HG02852 (cell line): ENCODE measurements at regions not wholly inside any gene's neighbourhood (a gene's known extent, or its start where the extent isn't known, plus 50 kb on each side); places are given as distances from the start of the nearest gene placed in this dataset.

Experiments used
- ATAC-seq: cut with Tn5 transposase; IDR thresholded peaks from one replicate; pipeline ENCODE4 v1.9.1; 2021; ENCODE audit warnings: mild to moderate bottlenecking, moderate library complexity; ENCODE audit not compliant: unreplicated experiment

DNA sequence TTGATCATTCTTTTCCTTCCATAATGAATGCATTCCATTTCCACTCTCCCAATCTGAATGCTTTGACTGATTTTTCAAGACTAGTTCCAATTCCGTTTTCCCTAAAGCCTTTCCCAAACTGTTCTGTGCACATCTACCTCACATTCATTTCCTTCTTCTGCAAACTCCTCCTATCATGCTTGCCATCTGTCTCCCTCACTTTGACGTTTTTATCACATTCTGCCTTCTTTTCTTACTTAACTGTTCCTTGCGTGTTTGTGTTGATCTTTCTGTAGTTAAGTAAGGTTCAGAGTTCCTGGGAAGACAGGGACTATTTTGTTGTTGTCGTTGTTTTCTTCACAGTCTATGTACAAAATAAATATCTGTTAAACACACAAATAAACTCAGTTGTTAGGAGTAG lies 179.0 kb downstream of the NXPE2 start:
- ATAC-seq, result no peak

DNA sequence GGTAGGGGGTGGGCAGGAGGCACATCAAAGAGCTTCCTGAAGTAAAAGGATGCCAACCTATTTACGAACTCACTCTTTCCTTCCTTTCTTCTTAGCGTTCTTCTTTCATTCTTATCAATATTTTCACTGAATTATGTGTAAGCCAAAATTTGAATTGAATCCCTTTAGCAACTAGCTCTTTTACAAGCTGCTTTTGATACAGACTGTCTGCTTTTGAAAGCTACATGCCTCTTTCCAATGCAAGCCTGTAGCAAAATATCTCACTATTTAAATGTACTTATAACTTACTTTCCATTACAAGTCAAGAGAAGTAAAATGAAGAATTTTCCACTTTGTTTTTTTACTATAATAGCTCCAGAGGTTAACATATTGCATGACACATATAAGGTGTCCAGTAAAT lies 186.6 kb downstream of the NXPE2 start:
- ATAC-seq, result no peak

DNA sequence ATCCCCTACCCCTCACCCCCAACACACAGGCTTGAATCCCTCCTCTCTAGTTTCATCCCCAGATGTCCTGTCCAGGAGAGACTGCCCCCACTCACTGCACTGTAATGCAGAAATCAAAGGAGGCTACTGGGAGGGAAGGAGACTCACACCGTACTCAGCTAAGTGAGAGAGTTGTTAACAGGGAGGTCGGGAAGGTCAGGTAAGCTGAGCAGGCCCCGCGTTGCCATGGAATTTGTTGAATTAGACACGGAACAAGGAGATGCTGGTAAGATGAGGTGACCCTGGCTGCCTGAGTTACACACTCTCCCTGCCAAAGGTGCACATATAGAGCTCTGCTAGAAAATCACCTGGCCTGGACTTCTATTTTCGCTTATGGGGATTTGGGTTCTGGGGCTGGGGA lies 197.9 kb downstream of the NXPE2 start:
- no peak for ATAC-seq

DNA sequence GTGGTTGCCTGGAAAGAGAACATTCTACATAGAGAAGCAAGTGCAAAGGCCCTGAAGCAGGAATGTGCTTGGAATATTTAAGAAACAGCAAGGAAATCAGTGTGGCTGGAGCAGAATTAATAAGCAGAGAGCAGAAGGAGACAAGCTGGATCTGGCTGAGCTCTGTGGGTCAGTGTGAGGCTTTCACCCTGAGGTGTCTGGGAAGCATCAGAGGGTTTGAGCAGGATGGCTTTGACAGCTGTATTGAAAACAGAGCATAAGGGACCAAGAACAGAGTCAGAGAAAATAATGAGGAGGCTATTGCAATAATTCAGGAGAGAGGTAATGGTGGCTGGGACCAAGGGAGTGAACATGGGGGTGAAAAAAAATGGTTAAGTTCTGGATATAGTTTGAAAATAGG lies 199.6 kb downstream of the NXPE2 start:
- ATAC-seq, result no peak

DNA sequence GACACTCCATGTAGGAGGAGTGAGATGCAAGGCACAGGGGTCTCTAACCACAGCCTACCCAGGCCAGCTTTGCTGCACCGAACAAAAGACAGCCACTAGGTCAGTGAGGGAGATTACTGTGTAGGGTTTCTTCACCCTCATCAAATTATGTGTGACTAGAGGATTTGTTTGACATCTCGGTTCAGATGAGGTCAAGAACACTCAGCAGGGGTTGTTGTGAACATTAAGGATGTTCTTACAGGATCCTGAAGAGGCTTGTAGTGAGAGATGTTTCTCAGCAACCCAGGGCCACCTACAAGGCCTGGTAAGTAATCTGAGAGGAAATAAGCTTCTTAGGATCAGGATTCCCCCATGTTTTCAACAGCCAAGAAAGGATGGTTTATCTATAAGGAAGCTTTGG lies 202.1 kb downstream of the NXPE2 start:
- ATAC-seq, result no peak

DNA sequence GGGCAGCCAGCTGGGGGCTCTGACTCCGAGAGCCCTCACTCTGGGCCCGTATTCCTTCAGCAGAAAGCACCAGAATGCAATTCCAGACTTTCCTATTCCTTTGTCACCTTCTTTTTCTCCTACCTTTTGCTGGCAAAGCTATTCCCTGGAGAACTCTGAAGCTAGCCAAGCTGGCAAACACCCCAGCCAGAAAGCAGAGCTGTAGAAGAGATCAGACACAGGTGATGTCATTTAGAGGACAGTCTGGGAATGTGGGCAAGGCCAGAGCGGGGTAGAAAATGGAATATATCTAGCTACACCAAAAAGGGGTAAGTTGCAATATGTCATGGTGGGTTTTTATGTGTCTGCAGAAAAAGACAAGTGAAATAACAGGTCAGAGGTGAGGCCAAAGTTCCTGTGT lies 205.1 kb downstream of the NXPE2 start:
- no peak for ATAC-seq

DNA sequence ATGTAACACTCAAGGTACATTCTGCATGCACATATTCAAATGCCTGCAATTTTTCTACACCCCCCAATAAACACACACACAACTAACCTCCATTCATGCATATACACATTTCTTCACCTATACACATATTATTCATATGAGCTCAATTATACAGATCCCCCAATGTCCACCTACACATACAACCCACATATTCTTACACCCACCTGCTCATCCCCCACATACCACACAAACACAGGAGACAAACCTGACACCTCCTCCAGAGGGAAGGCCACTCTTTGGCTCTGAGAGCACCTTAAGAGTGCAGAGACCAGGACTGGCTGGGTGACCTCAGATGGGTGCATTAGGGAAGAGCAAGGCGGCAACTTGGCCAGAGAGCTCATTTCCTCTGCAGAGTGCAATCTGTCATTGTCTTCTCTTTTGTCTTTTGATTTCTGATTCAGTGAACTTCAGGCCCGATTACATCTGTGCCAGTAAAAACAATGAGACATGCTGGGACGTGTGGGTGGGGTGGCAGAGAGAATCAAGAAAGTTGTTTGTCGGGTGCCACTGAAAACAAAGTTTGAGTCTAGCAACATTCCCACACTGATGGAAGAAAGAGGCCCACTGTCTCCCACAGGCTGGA lies 208.4 kb downstream of the NXPE2 start:
- no peak for ATAC-seq

DNA sequence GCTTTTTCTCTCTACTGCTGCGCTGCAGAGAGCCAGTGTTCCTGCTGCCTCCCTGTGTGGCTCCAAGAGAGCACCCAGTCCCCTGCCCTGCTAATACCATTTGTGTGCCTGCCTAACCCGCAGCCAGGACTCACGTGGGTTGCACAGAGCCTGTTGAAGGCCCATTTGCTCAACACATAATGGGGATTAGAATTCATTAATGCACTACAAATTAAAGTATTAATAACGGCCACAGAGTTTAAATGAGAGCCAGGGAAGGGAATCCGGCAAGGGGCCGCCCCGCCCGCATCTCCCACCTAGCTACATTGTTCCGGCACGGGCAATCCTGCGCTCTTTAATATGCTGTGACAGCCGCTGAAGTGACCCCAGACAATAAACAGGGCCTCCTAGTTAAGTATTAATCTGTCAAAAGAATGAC lies 211.3 kb downstream of the NXPE2 start:
- no peak for ATAC-seq

DNA sequence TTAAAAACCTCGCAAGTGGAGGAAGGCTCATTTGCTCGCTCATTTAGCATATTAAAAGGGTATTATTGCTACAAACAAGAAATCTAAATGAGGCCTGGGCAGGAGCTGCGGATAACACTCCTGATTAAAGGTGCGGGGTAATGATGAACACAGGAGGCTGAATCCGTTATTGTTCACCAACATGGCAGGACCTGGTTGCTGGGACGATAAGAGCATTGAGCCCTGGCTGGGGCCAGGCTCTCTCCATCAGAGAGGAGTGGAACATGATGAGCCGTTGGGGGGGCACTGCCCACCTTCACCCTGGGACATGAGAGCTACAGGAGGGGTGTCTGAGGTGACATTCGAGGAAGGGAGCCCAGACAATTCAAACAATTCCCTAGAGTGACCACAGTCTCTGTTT lies 211.7 kb downstream of the NXPE2 start:
- no peak for ATAC-seq

DNA sequence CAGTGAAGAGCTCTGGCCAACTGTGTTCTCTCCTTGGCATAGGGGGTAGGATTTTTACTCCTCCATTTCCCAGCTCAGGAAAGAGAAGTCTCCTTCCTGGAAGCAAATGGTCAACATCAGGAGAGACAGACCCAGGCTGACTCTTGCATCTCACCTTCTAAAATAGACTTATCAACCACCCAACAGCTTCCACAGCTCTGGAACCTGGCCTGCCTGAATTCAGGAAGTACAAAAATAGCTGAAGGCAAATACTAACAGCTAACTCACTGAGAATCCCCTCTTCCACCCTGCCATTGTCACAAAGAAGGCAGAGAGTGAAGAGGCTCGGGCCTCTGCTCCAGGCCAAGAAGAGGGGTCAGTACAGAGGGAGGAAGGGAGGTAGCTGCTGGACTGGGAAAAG lies 213.6 kb downstream of the NXPE2 start:
- no peak for ATAC-seq

DNA sequence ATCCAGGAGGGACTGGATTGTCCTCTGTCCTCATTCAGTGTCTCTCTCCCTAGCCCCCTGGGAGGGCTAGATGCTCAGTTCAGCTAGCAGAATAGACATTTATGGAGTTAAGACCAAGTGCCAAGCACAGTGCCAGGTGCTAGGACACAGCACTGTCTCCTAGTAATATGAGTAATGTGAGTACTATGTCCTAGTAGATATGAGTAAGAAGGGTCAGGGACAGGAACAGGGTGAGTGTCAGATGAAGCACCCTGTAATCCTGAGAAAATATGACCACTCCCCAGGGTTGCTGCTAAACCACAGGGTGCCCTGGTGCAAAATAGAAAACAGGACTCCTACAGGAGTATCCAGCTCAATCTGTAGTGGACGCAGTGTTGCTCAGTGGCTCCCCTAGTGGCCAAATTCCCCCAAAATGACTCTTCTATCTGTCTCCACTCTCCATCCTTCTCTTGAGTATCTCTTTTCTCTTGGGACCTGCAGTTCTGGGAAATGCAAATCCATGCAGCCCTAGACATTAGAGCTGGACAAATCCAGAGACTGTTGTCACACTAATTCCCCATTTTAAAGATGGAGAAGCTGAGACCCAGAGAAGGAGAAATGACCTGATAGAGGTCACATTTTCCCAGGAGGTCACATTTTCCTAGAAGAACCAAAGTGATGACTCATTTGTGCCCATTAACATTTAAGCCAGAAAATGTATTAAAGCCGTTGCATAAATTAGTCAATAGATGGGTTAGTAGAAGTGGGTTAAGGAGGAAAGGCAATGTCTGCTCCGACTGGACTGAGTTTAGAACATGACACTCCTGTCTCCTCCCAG lies 214.3 kb downstream of the NXPE2 start:
- no peak for ATAC-seq

DNA sequence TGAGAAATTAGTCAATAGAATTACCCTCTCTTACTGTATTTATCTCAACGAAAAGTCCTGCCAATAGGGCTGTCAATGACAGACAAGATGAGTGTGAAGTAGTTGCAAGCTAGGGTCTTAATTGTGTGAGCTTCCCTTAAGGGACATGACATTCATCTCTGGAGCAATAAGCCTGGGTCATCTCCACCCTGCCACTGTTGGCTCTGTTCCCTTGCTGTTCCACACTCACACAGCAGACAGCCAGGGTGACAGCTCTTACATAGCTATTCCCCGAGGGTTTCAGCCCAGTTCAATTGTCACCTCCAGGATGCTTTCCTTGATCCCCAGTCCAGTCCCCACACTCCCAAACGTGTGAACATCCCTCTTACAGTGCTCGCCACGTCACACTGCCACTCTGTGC lies 215.0 kb downstream of the NXPE2 start:
- no peak for ATAC-seq

DNA sequence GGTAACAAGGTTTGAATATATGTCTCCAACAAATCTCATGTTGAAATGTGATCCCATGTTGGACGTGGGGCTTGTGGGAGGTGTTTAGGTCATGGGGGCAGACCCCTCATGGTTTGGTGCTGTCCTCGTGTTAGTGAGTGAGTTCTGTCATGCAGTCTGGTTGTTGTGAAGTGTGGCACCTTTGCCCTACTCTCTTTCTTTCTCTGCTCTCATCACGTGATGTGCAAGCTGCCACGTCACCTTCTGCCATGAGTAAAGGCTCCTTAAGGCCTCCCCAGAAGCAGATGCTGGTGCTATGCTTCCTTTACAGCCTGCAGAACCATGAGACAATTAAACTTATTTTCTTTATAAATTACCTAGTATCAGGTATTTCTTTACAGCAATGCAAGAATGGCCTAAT lies 218.3 kb downstream of the NXPE2 start:
- no peak for ATAC-seq

DNA sequence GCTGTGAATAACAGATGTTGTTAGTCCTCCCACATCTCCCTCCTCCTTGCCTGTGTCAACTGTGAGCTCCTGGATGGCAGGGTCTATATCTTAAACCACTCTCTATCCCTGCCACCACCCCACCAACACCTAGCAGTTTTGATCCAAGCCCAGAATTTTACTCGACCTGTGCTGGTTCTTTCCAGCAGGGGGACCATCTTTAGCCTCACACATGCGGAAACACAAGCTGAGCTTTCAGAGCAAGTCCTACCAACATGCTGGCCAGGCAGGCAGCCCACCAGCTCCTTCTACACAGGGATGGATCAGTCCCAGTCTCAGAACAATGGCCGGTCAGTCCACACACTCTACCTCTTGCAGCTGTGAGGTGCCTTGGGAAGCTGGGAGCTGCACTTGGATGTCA lies 231.5 kb downstream of the NXPE2 start:
- no peak for ATAC-seq

DNA sequence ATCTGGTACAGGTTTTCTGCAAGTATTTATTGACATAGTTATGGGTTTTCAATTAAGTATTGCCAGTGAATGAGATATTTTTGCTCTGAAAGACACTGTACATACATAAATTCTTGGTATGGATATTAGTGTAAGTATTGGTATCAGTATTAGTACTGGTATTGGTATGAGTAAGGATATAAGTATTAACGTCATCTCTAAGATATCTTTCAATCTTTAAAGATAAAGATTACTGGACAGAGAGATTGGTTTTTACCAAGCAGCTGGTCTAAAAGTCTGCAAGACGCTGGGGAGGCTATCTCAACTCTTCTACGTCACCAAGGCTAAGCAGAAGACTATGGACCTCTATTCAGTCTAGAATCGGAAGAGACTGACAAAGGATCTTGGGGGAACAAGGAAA lies 234.5 kb downstream of the NXPE2 start:
- ATAC-seq, result peak; percentile 54

DNA sequence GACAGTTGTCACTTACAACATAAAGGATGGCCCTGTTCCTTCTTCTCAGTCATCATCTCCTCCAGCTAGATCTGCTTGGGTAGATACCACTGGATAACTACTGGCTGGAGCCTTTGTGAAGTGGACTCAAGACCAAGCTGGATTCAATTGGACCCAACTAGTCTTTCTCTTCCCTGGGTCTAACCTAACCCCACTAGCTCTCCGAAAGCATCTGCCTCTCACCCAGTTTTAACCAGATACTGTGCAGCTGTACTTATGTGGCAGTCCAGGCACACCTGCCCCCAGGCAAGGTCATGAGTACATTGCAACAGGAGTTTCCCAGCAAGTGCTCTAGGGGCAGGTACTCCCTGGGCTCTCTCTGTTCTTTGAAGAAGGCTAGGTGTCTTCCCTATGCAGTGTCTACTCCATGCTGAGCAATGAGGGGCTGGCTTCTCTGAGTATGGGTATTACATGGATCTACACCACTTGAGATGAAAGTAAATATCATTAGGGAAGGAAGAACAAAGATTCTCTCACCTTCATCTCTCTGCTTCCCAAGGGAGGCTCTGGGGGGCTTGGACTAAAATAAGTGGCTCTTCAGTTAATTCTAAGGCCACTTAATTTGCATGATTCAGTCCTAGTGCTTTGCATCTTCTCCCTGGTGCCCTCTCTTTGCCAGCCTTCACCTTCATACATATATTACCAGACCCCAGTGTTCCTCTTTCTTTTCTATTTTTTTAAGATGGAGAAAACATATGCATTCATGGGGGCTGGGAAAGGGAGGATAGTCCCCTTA lies 236.1 kb downstream of the NXPE2 start:
- no peak for ATAC-seq

DNA sequence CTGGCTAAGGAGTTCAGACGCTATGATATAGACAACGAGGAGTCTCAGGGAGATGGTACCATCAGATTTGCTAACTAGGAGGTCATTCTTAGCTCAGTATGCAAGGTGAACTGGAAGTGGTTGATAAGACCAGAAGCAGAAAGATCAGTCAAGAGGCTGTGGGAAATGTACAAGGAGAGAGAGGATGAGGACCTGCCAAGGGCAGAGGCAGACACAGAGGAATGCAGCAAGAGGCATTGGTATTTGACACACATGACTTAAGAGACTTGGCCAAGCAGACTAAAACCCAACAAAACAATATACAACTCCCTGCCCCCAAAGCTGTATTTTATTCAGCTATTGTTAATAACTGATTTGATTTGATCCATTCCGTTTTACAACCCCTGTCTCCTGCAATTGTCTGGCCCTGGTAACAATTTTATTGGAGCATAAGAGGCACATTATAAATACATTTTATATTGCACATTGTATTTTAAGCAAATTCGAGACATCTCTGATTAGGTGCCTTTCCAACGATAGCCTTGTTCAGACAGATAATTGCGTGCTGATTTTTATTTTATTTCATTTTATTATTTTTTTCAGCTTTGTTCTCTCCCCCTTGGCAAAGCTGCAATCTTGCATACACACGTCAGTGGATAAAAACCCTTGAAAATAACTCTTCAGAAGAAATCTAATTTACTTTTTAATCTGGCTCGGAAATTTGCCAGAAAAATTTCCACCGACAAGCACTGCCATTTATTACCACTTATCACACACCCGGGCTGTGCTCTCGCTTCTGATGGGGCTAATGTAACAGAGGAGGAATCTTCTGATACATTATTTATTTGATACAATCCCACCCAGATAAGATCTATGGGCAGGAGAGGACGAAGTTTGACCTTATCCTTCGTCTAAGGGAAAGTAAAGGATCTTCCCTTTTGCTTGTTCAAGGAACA lies 237.8 kb downstream of the NXPE2 start:
- ATAC-seq, result no peak

DNA sequence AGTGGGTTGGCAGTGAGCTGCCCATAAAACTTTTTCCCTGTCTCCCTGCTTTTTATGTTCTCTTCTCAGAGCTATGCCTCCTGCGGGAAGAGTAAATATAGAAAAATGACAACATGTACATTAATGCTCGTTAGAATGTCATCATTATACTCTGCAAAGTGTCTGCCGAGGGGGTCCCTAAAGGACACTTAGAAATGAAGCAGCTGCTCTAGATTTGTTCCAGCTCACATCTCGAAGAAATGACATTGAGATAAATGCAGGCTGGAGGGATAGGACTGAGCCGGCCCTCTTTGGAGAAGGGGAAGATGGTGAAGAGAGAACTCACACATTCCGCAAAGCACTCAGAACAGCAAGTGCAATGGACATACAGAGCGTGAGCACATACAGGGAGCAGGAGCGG lies 240.0 kb downstream of the NXPE2 start:
- ATAC-seq, result no peak

DNA sequence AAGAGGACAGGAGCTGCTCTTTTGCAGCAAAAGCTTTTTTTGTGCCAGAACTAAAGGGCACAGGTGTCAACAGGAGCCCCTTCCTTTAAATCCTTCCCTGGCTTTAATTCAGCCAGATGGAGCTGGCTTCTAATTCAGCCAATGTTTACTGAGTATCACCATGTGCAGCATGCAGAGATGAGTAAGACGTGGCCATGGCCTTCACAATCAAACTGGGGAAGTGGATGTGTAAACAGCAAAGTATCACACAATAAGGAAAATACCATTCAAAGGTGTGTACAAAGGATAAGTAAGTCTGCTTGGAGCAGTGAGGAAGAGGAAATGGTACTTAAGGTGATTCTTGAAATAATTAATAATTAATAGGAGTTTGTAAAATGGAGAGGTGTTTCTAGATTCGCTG lies 243.4 kb downstream of the NXPE2 start:
- no peak for ATAC-seq

DNA sequence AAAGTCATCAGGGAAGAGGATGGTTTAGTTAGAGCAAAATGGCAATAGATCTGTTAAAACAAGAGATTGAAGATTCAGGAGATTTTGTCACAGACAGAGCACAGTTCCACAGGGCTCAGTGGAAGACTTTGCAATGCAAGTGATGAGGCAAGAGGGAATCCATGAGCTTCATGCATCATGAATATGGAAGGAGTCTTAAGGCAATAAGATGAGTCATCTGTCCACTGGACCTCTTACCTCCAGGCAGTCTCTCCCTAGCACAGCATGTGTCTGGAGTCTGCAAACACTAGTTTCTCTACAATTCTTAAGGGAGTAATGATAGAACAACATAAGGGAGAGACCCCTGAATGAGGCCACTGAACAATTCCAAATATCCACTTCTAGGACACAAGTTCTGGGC lies 245.7 kb downstream of the NXPE2 start:
- ATAC-seq, result no peak

DNA sequence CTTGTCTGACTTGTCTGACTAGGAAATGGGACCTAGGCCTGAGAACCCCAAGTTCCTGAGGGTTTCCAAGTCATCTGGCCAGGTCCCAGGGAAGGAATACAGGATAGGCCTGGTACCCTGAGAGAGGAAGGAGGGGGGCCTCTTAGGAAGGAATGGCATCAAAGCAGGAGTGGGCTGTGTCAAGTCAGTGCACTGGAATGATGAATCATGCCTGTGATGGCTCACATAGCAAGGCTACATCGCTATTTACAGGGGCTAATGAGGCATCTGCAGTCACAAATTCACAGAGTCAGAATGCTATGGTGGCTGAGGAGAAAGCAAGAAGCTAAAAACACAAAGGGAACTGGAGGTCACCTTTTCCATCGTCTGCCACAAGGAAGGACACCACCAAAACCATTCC lies 247.3 kb downstream of the NXPE2 start:
- ATAC-seq, result no peak
